CD4-positive, alpha-beta T cell treated with Interleukin-15 for 1 hour (primary cell): ENCODE measurements at regions not wholly inside any gene's neighbourhood (a gene's known extent, or its start where the extent isn't known, plus 50 kb on each side); places are given as distances from the start of the nearest gene placed in this dataset.
"Not testable (repeated sequence)": the region's sequence is repeated elsewhere in the genome, so short reads cannot be mapped to it uniquely, and the experiment has no call there.

ENCODE experiments used
- DNase-seq: peaks from one replicate; pipeline ENCODE4 v3.0.0-alpha.2; 2020

GRCh38 chr20:48489656-48490055 lies 338.1 kb downstream of the PREX1 start:
- no peak for DNase-seq

- DNase-seq, result no peak
Measured at GRCh38 chr20:48489046-48489463, 338.7 kb downstream of the PREX1 start.

GRCh38 chr20:48488334-48489034 lies 339.3 kb downstream of the PREX1 start:
- DNase-seq, result not testable (repeated sequence)

- no peak for DNase-seq
Measured at GRCh38 chr20:48486065-48486464, 341.7 kb downstream of the PREX1 start.

- DNase-seq, result not testable (repeated sequence)
Measured at GRCh38 chr20:48485153-48485552, 342.6 kb downstream of the PREX1 start.

GRCh38 chr20:48483334-48484066 lies 344.3 kb downstream of the PREX1 start:
- DNase-seq, result no peak

- DNase-seq, result no peak
Measured at GRCh38 chr20:48482790-48483189, 345.0 kb downstream of the PREX1 start.

- DNase-seq, result no peak
Measured at GRCh38 chr20:48480216-48480772, 347.5 kb downstream of the PREX1 start.

- DNase-seq, result no peak
Measured at GRCh38 chr20:48478806-48479585, 348.8 kb downstream of the PREX1 start.

- DNase-seq, result no peak
Measured at GRCh38 chr20:48478370-48478769, 349.4 kb downstream of the PREX1 start.

GRCh38 chr20:48476854-48477253 lies 350.9 kb downstream of the PREX1 start:
- no peak for DNase-seq

GRCh38 chr20:48474022-48474421 lies 353.8 kb downstream of the PREX1 start:
- no peak for DNase-seq

- no peak for DNase-seq
Measured at GRCh38 chr20:48471759-48472408, 355.9 kb downstream of the PREX1 start.

GRCh38 chr20:48471176-48471575 lies 356.6 kb downstream of the PREX1 start:
- DNase-seq, result no peak

GRCh38 chr20:48470141-48470540 lies 357.7 kb downstream of the PREX1 start:
- no peak for DNase-seq

- no peak for DNase-seq
Measured at GRCh38 chr20:48469026-48469425, 358.8 kb downstream of the PREX1 start.

GRCh38 chr20:48468571-48468970 lies 359.2 kb downstream of the PREX1 start:
- no peak for DNase-seq

GRCh38 chr20:48467622-48468021 lies 360.2 kb downstream of the PREX1 start:
- peak; percentile 14 for DNase-seq

- no peak for DNase-seq
Measured at GRCh38 chr20:48465271-48465670, 362.5 kb downstream of the PREX1 start.

GRCh38 chr20:48463916-48464315 lies 363.9 kb downstream of the PREX1 start:
- DNase-seq, result no peak

- DNase-seq, result no peak
Measured at GRCh38 chr20:48463096-48463720, 364.6 kb downstream of the PREX1 start.

- no peak for DNase-seq
Measured at GRCh38 chr20:48461735-48462119, 366.1 kb downstream of the PREX1 start.
